Stimulated activated CD8-positive, alpha-beta memory T cell treated with anti-CD3 and anti-CD28 coated beads, Interleukin-12 subunit alpha, Interleukin-12 subunit beta, amount 100 ng/mL, for 1 hour (primary cell): ENCODE measurements at regions not wholly inside any gene's neighbourhood (a gene's known extent, or its start where the extent isn't known, plus 50 kb on each side); places are given as distances from the start of the nearest gene placed in this dataset.

Experiments used
- DNase-seq: peaks from one replicate; pipeline ENCODE4 v3.0.0-alpha.2; 2020; ENCODE audit warnings: low read depth

GRCh38 chr2:194765723-194766122, 891.3 kb upstream of the SLC39A10 start:
- DNase-seq: no peak

- no peak for DNase-seq
Measured at GRCh38 chr2:194750926-194751325, 906.1 kb upstream of the SLC39A10 start.

GRCh38 chr2:194745557-194746146, 911.4 kb upstream of the SLC39A10 start:
- DNase-seq: no peak

- DNase-seq: no peak
Measured at GRCh38 chr2:194742706-194743105, 914.3 kb upstream of the SLC39A10 start.

- DNase-seq: no peak
Measured at GRCh38 chr2:194739217-194739616, 917.8 kb upstream of the SLC39A10 start.

- no peak for DNase-seq
Measured at GRCh38 chr2:194735837-194736542, 921.0 kb upstream of the SLC39A10 start.

GRCh38 chr2:194730266-194730665, 926.8 kb upstream of the SLC39A10 start:
- no peak for DNase-seq

GRCh38 chr2:194725169-194725568, 931.9 kb upstream of the SLC39A10 start:
- no peak for DNase-seq

- DNase-seq: no peak
Measured at GRCh38 chr2:194723446-194723845, 933.6 kb upstream of the SLC39A10 start.

GRCh38 chr2:194721227-194721626, 935.8 kb upstream of the SLC39A10 start:
- no peak for DNase-seq

- no peak for DNase-seq
Measured at GRCh38 chr2:194720462-194720861, 936.6 kb upstream of the SLC39A10 start.

- no peak for DNase-seq
Measured at GRCh38 chr2:194718881-194719280, 938.1 kb upstream of the SLC39A10 start.

- no peak for DNase-seq
Measured at GRCh38 chr2:194714541-194714940, 942.5 kb upstream of the SLC39A10 start.

GRCh38 chr2:194709840-194710239, 947.2 kb upstream of the SLC39A10 start:
- DNase-seq: no peak

- no peak for DNase-seq
Measured at GRCh38 chr2:194706179-194706578, 950.8 kb upstream of the SLC39A10 start.

GRCh38 chr2:194705398-194705797, 951.6 kb upstream of the SLC39A10 start:
- DNase-seq: no peak

GRCh38 chr2:194700726-194701125, 956.3 kb upstream of the SLC39A10 start:
- DNase-seq: no peak

- DNase-seq: no peak
Measured at GRCh38 chr2:194700116-194700515, 956.9 kb upstream of the SLC39A10 start.

- no peak for DNase-seq
Measured at GRCh38 chr2:194698012-194698411, 959.0 kb upstream of the SLC39A10 start.

- no peak for DNase-seq
Measured at GRCh38 chr2:194697439-194697838, 959.6 kb upstream of the SLC39A10 start.

GRCh38 chr2:194696690-194697089, 960.3 kb upstream of the SLC39A10 start:
- no peak for DNase-seq

GRCh38 chr2:194686569-194686968, 970.5 kb upstream of the SLC39A10 start:
- DNase-seq: no peak

GRCh38 chr2:194674043-194674442, 983.0 kb upstream of the SLC39A10 start:
- no peak for DNase-seq

- no peak for DNase-seq
Measured at GRCh38 chr2:194672994-194673393, 984.0 kb upstream of the SLC39A10 start.
